ENCODE measurements at regions not wholly inside any gene's neighbourhood (a gene's known extent, or its start where the extent isn't known, plus 50 kb on each side); places are given as distances from the start of the nearest gene placed in this dataset.

GRCh38 chr13:59374691-59375090, 789.0 kb downstream of the DIAPH3 start:
- Histone ChIP-seq H3K4me3 (ENCODE audit: low read depth, low read length, poor library complexity, severe bottlenecking) (no peak overlapping the region), H3K9me3 (ENCODE audit: low read depth, low read length, poor library complexity, severe bottlenecking) (no peaks in the 10 kb centered on the region), H3K27me3 (replicated peaks; ENCODE audit: insufficient read depth, low read depth, low read length, poor library complexity) (no peaks in the 10 kb centered on the region), H3K27ac (ENCODE audit: low read depth, low read length, poor library complexity, severe bottlenecking) (no peak overlapping the region), H3K36me3 (ENCODE audit: insufficient read depth, low read length, poor library complexity, severe bottlenecking) (no peaks in the 10 kb centered on the region), H3K4me1 (ENCODE audit: insufficient read depth, low read length, poor library complexity, severe bottlenecking) (no peaks in the 10 kb centered on the region)
- POLR2A ChIA-PET (ENCODE audit: low non-redundant PET), result no interaction called here
- intact Hi-C loops (cut with micrococcal nuclease; ENCODE audit: unreplicated experiment), result no loop called here
- CTCF ChIA-PET, result no interaction called here
- BruUV-seq (replicated peaks), result no TSS peak
- DNase-seq (ENCODE audit: low spot score), result no peak
- TF ChIP-seq CTCF (conservative IDR thresholded peaks at IDR 0.05; ENCODE audit: low read depth, low read length), result no peak
- TF ChIP-seq EZH2 (IDR thresholded peaks at IDR 0.05; ENCODE audit: borderline replicate concordance, low read depth, low read length, poor library complexity, severe bottlenecking), result no peak

GRCh38 chr13:59384154-59384553, 779.6 kb downstream of the DIAPH3 start:
- no TSS peak for BruUV-seq (replicated peaks)
- intact Hi-C loops (cut with micrococcal nuclease; ENCODE audit: unreplicated experiment), result no loop called here
- no peak for DNase-seq (ENCODE audit: low spot score)
- Histone ChIP-seq H3K27ac (ENCODE audit: low read depth, low read length, poor library complexity, severe bottlenecking) (no peak overlapping the region), H3K4me3 (ENCODE audit: low read depth, low read length, poor library complexity, severe bottlenecking) (no peak overlapping the region), H3K27me3 (replicated peaks; ENCODE audit: insufficient read depth, low read depth, low read length, poor library complexity) (no peaks in the 10 kb centered on the region), H3K36me3 (ENCODE audit: insufficient read depth, low read length, poor library complexity, severe bottlenecking) (no peaks in the 10 kb centered on the region), H3K4me1 (ENCODE audit: insufficient read depth, low read length, poor library complexity, severe bottlenecking) (no peaks in the 10 kb centered on the region), H3K9me3 (ENCODE audit: low read depth, low read length, poor library complexity, severe bottlenecking) (no peaks in the 10 kb centered on the region)
- POLR2A ChIA-PET (ENCODE audit: low non-redundant PET), result interaction anchor here (0.6 kb wide), 1 partner anchor 1737 kb away, joined by 3 read pairs; no protein-coding TSS in a partner anchor
- TF ChIP-seq EZH2 (IDR thresholded peaks at IDR 0.05; ENCODE audit: borderline replicate concordance, low read depth, low read length, poor library complexity, severe bottlenecking) (no peak), CTCF (conservative IDR thresholded peaks at IDR 0.05; ENCODE audit: low read depth, low read length) (no peak)
- CTCF ChIA-PET, result no interaction called here

- Histone ChIP-seq H3K4me1 (ENCODE audit: insufficient read depth, low read length, poor library complexity, severe bottlenecking) (peaks cover 23% of the 10 kb centered on the region), H3K9me3 (ENCODE audit: low read depth, low read length, poor library complexity, severe bottlenecking) (no peaks in the 10 kb centered on the region), H3K36me3 (ENCODE audit: insufficient read depth, low read length, poor library complexity, severe bottlenecking) (no peaks in the 10 kb centered on the region), H3K27ac (ENCODE audit: low read depth, low read length, poor library complexity, severe bottlenecking) (peak overlapping the region; percentile 58), H3K4me3 (ENCODE audit: low read depth, low read length, poor library complexity, severe bottlenecking) (no peak overlapping the region), H3K27me3 (replicated peaks; ENCODE audit: insufficient read depth, low read depth, low read length, poor library complexity) (no peaks in the 10 kb centered on the region)
- CTCF ChIA-PET, result interaction anchor here (0.7 to 1.3 kb wide), 3 partner anchors 286 to 290 kb away, joined by 3 to 4 read pairs (median 4); no protein-coding TSS in a partner anchor
- intact Hi-C loops (cut with micrococcal nuclease; ENCODE audit: unreplicated experiment), result loop anchor here (1.0 to 10.0 kb wide), 5 partner anchors 151 to 936 kb away; no protein-coding TSS in a partner anchor
- no TSS peak for BruUV-seq (replicated peaks)
- POLR2A ChIA-PET (ENCODE audit: low non-redundant PET), result no interaction called here
- TF ChIP-seq CTCF (conservative IDR thresholded peaks at IDR 0.05; ENCODE audit: low read depth, low read length), result peak; percentile 93
- TF ChIP-seq EZH2 (IDR thresholded peaks at IDR 0.05; ENCODE audit: borderline replicate concordance, low read depth, low read length, poor library complexity, severe bottlenecking), result no peak
- peak; percentile 91 for DNase-seq (ENCODE audit: low spot score)
Measured at GRCh38 chr13:59391696-59392095, 772.0 kb downstream of the DIAPH3 start.

Measured in A673 (cell line).